Activated B cell treated with CpG ODN at 0.5 μM for 24 hours (primary cell): ENCODE measurements at regions not wholly inside any gene's neighbourhood (a gene's known extent, or its start where the extent isn't known, plus 50 kb on each side); places are given as distances from the start of the nearest gene placed in this dataset.
"Not testable (repeated sequence)": the region's sequence is repeated elsewhere in the genome, so short reads cannot be mapped to it uniquely, and the experiment has no call there.

Experiments
- ATAC-seq: fragments of 200-7000 bp; cut with Tn5 transposase; one replicate; pipeline ENCODE4 v1.10.0; 2021; ENCODE audit warnings: low read depth, mild to moderate bottlenecking, moderate library complexity
- CTCF ChIA-PET: fragments of 350-600 bp; sonication (Branson Sonifier 250); formaldehyde crosslinking; loops from one replicate; lab custom pipeline; 2021; ENCODE audit warnings: antibody characterized with exemption; lab: Charles Lee
- POLR2A ChIA-PET: fragments of 350-600 bp; sonication (Branson Sonifier 250); formaldehyde crosslinking; loops from one replicate; lab custom pipeline; 2021; ENCODE audit warnings: antibody characterized with exemption; lab: Charles Lee
- DNase-seq: peaks from one replicate; pipeline ENCODE4 v3.0.0; 2022
- H3K27ac Mint-ChIP-seq: one replicate; pipeline ENCODE4 v1.8.0; 2020; ENCODE audit warnings: mixed read lengths
- H3K27me3 Mint-ChIP-seq: one replicate; pipeline ENCODE4 v1.8.0; 2021; ENCODE audit warnings: mixed read lengths
- H3K36me3 Mint-ChIP-seq: one replicate; pipeline ENCODE4 v1.8.0; 2021; ENCODE audit warnings: low read depth, mixed read lengths
- H3K4me1 Mint-ChIP-seq: one replicate; pipeline ENCODE4 v1.8.0; 2021; ENCODE audit warnings: mixed read lengths
- H3K4me3 Mint-ChIP-seq: one replicate; pipeline ENCODE4 v1.8.0; 2020; ENCODE audit warnings: mild to moderate bottlenecking, mixed read lengths
- H3K9me3 Mint-ChIP-seq: one replicate; pipeline ENCODE4 v1.8.0; 2020; ENCODE audit warnings: mixed read lengths
- CTCF ChIP-seq: fragments of 200-600 bp; IDR thresholded peaks from one replicate; pipeline ENCODE4 v1.8.0; 2022; ENCODE audit warnings: antibody characterized with exemption, mild to moderate bottlenecking
- intact Hi-C: fragments of 100-400 bp; cut with micrococcal nuclease; formaldehyde crosslinking; loops from one replicate; pipeline ENCODE4 v1.15.1; 2024

GRCh38 chr3:177465257-177465642 lies 268.0 kb upstream of the TBL1XR1 start:
- no peak for ATAC-seq
- no peak for DNase-seq
- H3K27me3 Mint-ChIP-seq, result no peaks in the 10 kb centered on the region
- H3K36me3 Mint-ChIP-seq, result no peaks in the 10 kb centered on the region
- no peaks in the 10 kb centered on the region for H3K4me1 Mint-ChIP-seq
- H3K27ac Mint-ChIP-seq, result no peak overlapping the region
- POLR2A ChIA-PET, result no interaction called here
- CTCF ChIA-PET, result no interaction called here
- no peak for TF ChIP-seq CTCF
- H3K9me3 Mint-ChIP-seq, result no peaks in the 10 kb centered on the region
- intact Hi-C loops, result no loop called here
- no peak overlapping the region for H3K4me3 Mint-ChIP-seq

- no peak for TF ChIP-seq CTCF
- POLR2A ChIA-PET, result no interaction called here
Measured at GRCh38 chr3:177466074-177466473, 268.8 kb upstream of the TBL1XR1 start.

GRCh38 chr3:177466622-177467021 lies 269.3 kb upstream of the TBL1XR1 start:
- H3K27ac Mint-ChIP-seq, H3K4me3 Mint-ChIP-seq, H3K36me3 Mint-ChIP-seq, H3K27me3 Mint-ChIP-seq, H3K9me3 Mint-ChIP-seq, DNase-seq, ATAC-seq, intact Hi-C loops, POLR2A ChIA-PET, H3K4me1 Mint-ChIP-seq, CTCF ChIA-PET: not testable (repeated sequence)

More at GRCh38 chr3:177466074-177466473, 268.8 kb upstream of the TBL1XR1 start:
- no peak for ATAC-seq
- H3K27ac Mint-ChIP-seq, result no peak overlapping the region
- CTCF ChIA-PET, result no interaction called here
- no peaks in the 10 kb centered on the region for H3K4me1 Mint-ChIP-seq
- H3K36me3 Mint-ChIP-seq, result no peaks in the 10 kb centered on the region
- no peaks in the 10 kb centered on the region for H3K27me3 Mint-ChIP-seq
- H3K4me3 Mint-ChIP-seq, result no peak overlapping the region
- DNase-seq, result no peak
- intact Hi-C loops, result no loop called here
- H3K9me3 Mint-ChIP-seq, result no peaks in the 10 kb centered on the region

- no peak overlapping the region for H3K4me3 Mint-ChIP-seq
- ATAC-seq, result no peak
- no peaks in the 10 kb centered on the region for H3K27me3 Mint-ChIP-seq
- ChIA-PET POLR2A (no interaction called here), CTCF (no interaction called here)
- no peak overlapping the region for H3K27ac Mint-ChIP-seq
- no peak for DNase-seq
- no peaks in the 10 kb centered on the region for H3K9me3 Mint-ChIP-seq
- no peaks in the 10 kb centered on the region for H3K36me3 Mint-ChIP-seq
- no peaks in the 10 kb centered on the region for H3K4me1 Mint-ChIP-seq
- TF ChIP-seq CTCF, result no peak
- intact Hi-C loops, result no loop called here
Measured at GRCh38 chr3:177467247-177467985, 270.1 kb upstream of the TBL1XR1 start.

- no peak for TF ChIP-seq CTCF
- Mint-ChIP-seq H3K9me3 (no peaks in the 10 kb centered on the region), H3K27ac (no peak overlapping the region), H3K36me3 (no peaks in the 10 kb centered on the region), H3K4me1 (no peaks in the 10 kb centered on the region), H3K4me3 (no peak overlapping the region), H3K27me3 (no peaks in the 10 kb centered on the region)
- intact Hi-C loops, result no loop called here
- ChIA-PET CTCF (no interaction called here), POLR2A (no interaction called here)
- ATAC-seq (no peak), DNase-seq (no peak)
Measured at GRCh38 chr3:177468331-177468730, 271.0 kb upstream of the TBL1XR1 start.

DNA sequence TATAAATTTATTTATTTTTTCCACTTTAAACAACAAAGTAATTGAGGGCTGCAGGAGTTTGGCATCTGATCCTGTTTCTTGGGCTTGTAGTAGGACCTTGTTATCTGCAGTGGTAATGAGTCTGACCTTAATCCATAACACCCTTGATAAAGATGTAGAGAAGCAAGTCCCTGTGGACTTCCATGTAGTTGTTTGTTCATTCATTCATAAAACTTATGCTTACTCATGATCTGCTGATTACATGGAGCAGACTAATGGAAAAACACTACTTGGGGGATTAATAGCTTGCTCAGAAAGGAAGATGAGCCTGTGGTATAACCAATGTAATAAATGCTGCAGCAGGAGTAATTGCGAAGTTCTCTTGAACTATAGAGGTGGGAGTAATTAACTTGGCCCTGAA lies 271.5 kb upstream of the TBL1XR1 start:
- ChIA-PET POLR2A (no interaction called here), CTCF (no interaction called here)
- no peak overlapping the region for H3K27ac Mint-ChIP-seq
- ATAC-seq (no peak), DNase-seq (no peak)
- no peaks in the 10 kb centered on the region for H3K36me3 Mint-ChIP-seq
- no peak overlapping the region for H3K4me3 Mint-ChIP-seq
- H3K9me3 Mint-ChIP-seq, result no peaks in the 10 kb centered on the region
- no peaks in the 10 kb centered on the region for H3K27me3 Mint-ChIP-seq
- intact Hi-C loops, result no loop called here
- TF ChIP-seq CTCF, result no peak
- H3K4me1 Mint-ChIP-seq, result no peaks in the 10 kb centered on the region
